Limb (tissue), 2 donors: ENCODE measurements at regions not wholly inside any gene's neighbourhood (a gene's known extent, or its start where the extent isn't known, plus 50 kb on each side); places are given as distances from the start of the nearest gene placed in this dataset.
"Not testable (repeated sequence)": the region's sequence is repeated elsewhere in the genome, so short reads cannot be mapped to it uniquely, and the experiment has no call there.

Source experiments
- DNase-seq, 2 donors: peaks; one replicate each; pipeline ENCODE4 v3.0.0-alpha.2; 2016; ENCODE audit errors: extremely low spot score in 2 of 2

DNA sequence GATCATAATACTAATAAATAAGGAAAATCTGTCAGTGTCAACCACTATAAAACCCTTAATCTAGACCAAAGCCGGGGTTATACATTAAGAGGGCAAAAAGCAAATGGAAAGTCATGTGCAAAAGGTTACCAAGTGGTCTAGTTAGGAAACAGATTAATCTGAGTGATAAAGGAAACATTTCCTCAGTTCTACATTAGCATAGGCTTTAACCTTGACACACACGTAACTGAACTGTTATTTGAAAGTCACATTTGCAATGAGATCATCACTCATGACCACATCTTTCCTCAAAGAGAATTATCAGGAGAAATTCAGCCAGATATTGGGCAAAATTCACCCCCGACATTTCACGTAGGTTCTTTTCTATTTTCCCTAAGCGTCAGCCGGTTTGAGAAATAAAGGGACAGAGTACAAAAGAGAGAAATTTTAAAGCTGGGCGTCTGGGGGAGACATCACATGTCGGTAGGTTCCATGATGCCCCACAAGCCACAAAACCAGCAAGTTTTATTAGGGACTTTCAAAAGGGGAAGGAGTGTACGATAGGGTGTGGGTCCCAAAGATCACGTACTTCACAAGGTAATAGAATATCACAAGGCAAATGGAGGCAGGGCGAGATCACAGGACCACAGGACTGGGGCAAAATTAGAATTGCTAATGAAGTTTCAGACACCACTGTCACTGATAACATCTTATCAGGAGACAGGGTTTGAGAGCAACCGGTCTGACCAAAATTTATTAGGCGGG is 76.8 kb upstream of the DST start:
- not testable (repeated sequence) for DNase-seq

DNA sequence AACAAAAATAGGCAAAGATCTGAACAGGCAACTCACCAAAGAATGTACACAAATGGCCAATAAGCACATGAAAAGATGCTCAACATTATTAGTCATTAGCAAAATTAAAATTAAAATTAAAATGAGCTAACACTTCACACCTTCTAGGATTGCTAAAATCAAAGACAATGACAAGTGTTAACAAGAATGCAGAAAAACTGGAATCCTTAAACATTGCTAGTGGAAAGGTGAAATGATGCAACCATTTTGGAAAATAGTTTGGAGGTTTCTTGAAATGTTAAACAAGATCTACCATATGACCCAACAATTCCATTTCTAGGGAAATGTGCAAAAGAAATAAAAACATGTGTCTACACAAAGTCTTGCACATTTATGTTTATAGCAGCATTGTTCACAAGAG is 75.5 kb upstream of the DST start:
- no peak for DNase-seq

DNA sequence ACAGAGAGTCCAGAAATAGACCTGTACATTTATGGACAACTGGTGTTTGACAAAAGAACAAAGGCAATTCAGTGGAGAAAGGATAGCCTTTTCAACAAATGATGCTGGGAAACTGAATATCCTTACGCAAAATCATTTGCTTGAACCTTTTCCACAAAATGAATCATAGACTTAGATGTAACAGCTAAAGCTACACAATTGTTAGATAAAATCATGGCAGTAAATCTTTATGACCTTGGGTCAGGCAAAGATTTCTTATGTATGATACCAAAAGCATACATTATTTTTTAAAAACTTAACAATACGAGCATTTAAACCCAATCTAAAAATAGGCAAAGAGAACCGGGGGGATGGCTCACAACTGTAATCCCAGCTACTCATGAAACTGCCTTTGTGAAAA is 73.5 kb upstream of the DST start:
- no peak for DNase-seq

DNA sequence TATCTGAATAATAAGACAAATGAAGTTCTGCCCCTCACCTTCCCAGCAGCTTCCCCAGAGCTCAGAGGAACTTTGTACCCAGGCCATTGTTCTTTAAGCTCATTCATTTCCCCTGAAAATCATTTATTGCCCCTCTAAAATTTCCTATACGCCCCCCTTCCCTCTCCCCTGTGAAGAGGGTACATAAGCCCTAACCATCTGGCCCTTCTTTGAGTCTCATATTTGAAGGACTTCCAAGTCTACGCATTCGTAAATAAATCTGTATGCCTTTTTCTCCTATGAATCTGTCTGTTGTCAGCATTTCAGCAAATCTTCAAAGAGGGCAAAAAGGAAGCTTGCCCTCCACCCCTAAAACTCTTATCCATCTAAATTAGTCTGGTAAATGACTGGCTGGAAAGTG is 73.1 kb upstream of the DST start:
- no peak for DNase-seq

DNA sequence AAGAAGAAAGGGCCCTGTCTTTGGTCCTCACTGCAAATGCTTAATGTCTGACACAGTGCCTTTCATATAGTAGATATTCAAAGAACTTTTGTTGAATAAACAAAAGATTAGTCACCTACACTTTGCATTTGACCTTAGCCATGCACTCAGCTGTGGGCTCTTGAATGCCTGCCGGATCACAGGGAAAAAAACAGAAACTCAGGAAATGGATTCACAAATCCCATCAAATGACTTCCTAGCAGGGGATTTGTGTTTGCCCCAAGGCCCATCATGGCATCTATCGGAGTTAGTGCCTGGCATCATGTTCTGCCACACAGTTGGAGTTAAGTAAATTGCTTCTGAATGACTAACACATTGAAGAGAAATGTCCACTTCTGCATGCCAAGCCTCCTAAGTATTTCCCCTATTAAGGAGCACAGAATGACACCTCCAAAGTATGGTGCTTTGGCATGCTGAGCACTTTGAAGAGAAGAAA is 72.3 kb upstream of the DST start:
- DNase-seq, result no peak

DNA sequence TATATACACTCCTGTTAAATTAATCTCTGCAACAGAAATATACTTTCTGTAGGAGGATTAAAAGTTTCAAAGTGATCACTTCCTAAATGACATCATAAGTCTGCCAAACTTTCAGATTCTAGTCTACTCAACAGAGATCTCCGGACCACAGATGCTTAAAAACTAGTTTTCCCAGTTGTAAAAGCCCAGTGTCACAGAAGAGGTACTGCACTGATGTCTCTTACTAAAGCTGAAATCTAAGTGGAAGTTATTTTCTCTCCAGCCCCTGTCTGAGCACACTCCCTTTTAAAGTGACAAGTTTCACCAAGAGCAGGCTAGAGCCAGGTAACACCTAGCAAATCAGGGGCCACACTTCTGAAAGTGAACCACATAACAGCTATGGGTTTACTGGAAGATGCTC is 71.6 kb upstream of the DST start:
- DNase-seq, result no peak

DNA sequence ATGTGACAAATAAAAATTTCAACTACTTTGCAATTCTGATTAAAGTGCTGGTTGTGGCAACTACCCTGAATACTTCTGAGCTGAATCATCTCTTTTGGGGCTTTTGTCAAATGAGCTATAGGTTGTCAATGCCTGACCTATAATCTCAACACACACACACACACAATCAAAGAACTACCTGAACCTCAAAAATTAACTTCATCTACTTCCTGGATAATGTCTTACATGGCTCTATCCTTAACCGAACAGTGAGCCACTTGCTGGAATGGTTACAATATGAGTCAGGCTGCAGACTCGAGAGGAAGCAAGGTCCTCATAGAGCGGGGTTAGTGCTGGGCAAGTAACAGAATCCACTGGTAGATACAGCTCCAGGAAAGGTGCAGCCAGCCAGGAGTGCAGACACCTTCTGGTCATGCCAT is 70.6 kb upstream of the DST start:
- no peak for DNase-seq

GRCh38 chr6:56710967-56711366 is 68.3 kb upstream of the DST start:
- no peak for DNase-seq

- no peak for DNase-seq
Observed at GRCh38 chr6:56709650-56710049, 67.0 kb upstream of the DST start.

DNA sequence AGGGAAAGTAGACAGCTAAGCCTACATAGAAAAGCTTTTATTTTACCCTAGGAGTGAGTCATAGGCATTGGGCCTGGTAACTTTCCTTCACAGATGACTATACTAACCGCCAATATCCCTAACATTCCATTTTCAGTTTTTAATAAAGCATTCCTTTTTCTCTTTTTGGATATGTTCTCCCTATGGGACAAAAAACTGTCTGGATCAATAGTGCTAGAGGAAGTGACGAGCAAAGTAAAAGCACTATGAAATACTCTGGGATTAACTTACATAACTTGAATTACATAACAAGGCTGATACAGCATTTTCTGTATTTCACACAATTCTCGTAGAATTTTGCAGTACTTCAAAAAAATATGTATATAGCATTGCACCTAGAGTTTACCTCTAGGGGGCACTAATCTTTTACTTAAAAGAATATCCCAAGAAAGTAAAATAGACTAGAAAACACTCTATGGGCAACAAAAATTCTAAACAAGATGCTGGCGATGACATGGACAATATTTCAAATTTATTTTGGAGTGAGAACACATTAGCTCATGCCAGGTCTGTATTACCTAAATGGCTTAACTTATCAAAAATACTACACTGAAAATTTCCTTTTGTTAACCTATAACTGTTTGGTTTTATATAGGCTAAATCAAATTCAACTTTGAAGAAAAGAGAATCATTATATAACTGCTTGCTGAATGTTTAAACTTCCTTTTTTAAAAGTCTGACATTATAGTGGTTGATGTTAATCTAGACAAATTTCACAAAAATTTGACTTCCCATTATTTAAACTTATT is 66.3 kb upstream of the DST start:
- peak in 1 of 2 donors; percentile 79 for DNase-seq

DNA sequence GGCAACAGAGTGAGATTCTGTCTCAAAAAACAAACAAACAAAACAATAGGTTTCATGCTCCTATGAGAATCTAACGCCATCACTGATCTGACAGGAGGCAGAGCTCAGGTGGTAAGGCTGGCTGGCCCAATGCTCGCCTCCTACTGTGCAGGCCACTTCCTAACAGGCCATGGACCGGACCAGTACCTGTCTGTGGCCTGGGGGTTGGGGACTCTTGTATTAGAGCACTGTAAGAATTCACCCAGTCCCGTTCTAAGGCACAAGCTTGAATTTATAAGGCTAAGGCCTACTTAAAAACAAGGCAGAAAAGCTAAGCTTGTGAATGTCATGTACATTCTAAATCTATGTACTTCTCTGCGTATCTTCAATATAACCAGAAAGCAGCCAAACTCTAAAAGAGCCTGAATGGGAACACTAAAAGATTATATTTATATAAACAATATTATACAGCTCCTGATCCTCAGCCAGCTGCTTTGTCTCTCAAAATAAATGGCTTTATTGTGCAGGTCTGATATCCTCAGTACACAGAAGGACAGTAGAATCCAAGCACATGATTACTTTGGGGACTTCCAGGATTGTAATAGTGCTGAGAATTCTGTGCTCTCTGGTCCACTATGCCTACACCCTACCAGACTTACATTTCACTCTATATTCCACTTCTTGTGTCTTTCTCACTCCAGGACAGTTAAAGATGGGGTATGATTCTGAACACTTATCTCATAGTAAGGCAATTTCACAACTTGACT is 64.5 kb upstream of the DST start:
- no peak for DNase-seq

GRCh38 chr6:56699066-56699654 is 56.5 kb upstream of the DST start:
- peak in 1 of 2 donors; percentile 60 for DNase-seq

GRCh38 chr6:56695702-56696101 is 53.0 kb upstream of the DST start:
- DNase-seq, result no peak

DNA sequence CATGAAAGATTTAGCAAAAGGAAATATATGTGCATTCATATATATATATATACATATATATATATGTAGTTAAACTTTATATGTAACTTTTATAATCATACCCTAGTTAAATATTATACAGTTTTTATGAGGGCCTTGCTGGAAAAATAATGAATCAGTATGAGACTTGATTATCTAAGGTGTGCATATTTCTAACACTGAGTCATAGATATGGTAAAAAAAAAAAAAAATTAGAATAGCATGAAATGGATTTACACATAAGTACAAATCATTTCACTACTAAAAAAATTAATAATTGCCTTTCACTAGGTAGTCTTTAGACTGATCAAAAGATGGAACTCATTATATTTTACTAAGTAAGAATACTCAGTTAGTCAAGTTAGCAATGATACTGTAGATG is 51.3 kb upstream of the DST start:
- DNase-seq, result no peak

GRCh38 chr6:56693246-56693607 is 50.5 kb upstream of the DST start:
- DNase-seq, result peak; percentile 42 to 45

- DNase-seq, result no peak
Observed at GRCh38 chr6:56692523-56693245, 50.0 kb upstream of the DST start.
